ENCODE measurements at regions not wholly inside any gene's neighbourhood (a gene's known extent, or its start where the extent isn't known, plus 50 kb on each side); places are given as distances from the start of the nearest gene placed in this dataset.

DNA sequence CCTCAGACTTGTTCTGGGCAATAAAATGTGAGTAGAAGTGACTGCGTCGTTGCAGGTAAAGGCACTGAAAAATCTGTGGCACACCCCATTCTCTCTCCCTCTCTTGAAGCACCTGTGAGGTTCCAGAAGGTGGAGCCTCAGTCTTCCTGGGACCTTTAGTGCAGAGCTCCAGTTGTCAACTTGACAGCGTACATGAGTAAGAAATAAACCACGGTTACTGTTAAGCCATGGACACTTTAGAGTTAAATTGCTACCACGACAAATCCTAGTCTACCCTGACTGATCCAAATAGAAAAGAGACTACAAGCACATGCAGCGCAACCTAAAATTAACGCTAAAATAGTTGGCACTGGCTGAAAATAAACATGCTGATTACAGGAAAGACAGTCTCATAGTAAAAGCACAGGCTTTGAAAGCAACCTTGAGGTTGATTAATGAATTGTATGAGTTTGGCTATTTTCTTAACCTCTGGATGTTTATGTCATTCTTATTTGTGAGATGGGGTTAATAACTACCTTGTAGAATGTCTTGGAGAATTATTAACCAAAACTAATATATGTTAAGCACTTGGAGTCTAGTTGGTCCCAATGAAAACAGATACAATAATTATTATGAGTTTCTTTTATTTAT lies 93.0 kb upstream of the PLPPR4 start:
- Histone ChIP-seq H3F3A (ENCODE audit: control insufficient read depth, insufficient read depth) (no peaks in the 10 kb centered on the region), H3K4me3 (ENCODE audit: low read length) (no peak overlapping the region), H3K36me3 (ENCODE audit: control insufficient read depth, low read length) (no peaks in the 10 kb centered on the region), H3K9me3 (ENCODE audit: control insufficient read depth, insufficient read depth, low read length) (no peaks in the 10 kb centered on the region), H4K20me1 (ENCODE audit: control insufficient read depth, insufficient read depth, low read depth, low read length) (no peaks in the 10 kb centered on the region), H3K27me3 (ENCODE audit: control insufficient read depth, low read length) (no peaks in the 10 kb centered on the region), H3K79me2 (ENCODE audit: control insufficient read depth, low read length) (no peaks in the 10 kb centered on the region), H3K27ac (ENCODE audit: low read depth, low read length) (no peak overlapping the region), H3K4me1 (ENCODE audit: control insufficient read depth, low read length) (no peaks in the 10 kb centered on the region), H3K4me2 (ENCODE audit: low read length) (no peak overlapping the region), H3K9me2 (replicated peaks; ENCODE audit: control insufficient read depth, low read length) (no peaks in the 10 kb centered on the region)
- TF ChIP-seq EZH2phosphoT487 (IDR thresholded peaks at IDR 0.05; ENCODE audit: borderline replicate concordance, low read length) = no peak
- TF ChIP-seq, protein P1, sequence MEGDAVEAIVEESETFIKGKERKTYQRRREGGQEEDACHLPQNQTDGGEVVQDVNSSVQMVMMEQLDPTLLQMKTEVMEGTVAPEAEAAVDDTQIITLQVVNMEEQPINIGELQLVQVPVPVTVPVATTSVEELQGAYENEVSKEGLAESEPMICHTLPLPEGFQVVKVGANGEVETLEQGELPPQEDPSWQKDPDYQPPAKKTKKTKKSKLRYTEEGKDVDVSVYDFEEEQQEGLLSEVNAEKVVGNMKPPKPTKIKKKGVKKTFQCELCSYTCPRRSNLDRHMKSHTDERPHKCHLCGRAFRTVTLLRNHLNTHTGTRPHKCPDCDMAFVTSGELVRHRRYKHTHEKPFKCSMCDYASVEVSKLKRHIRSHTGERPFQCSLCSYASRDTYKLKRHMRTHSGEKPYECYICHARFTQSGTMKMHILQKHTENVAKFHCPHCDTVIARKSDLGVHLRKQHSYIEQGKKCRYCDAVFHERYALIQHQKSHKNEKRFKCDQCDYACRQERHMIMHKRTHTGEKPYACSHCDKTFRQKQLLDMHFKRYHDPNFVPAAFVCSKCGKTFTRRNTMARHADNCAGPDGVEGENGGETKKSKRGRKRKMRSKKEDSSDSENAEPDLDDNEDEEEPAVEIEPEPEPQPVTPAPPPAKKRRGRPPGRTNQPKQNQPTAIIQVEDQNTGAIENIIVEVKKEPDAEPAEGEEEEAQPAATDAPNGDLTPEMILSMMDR (IDR thresholded peaks at IDR 0.05; ENCODE audit: low read depth, low read length, poor library complexity, severe bottlenecking) = no peak

GRCh38 chr1:99173282-99173681 lies 91.0 kb upstream of the PLPPR4 start:
- Histone ChIP-seq H3K9me3 (ENCODE audit: control insufficient read depth, insufficient read depth, low read length) (no peaks in the 10 kb centered on the region), H3F3A (ENCODE audit: control insufficient read depth, insufficient read depth) (no peaks in the 10 kb centered on the region), H3K4me3 (ENCODE audit: low read length) (no peak overlapping the region), H3K36me3 (ENCODE audit: control insufficient read depth, low read length) (no peaks in the 10 kb centered on the region), H4K20me1 (ENCODE audit: control insufficient read depth, insufficient read depth, low read depth, low read length) (no peaks in the 10 kb centered on the region), H3K9me2 (replicated peaks; ENCODE audit: control insufficient read depth, low read length) (no peaks in the 10 kb centered on the region), H3K27me3 (ENCODE audit: control insufficient read depth, low read length) (no peaks in the 10 kb centered on the region), H3K27ac (ENCODE audit: low read depth, low read length) (no peak overlapping the region), H3K4me2 (ENCODE audit: low read length) (no peak overlapping the region), H3K4me1 (ENCODE audit: control insufficient read depth, low read length) (no peaks in the 10 kb centered on the region), H3K79me2 (ENCODE audit: control insufficient read depth, low read length) (no peaks in the 10 kb centered on the region)
- TF ChIP-seq, protein P1 (IDR thresholded peaks at IDR 0.05; ENCODE audit: low read depth, low read length, poor library complexity, severe bottlenecking) = no peak
- TF ChIP-seq EZH2phosphoT487 (IDR thresholded peaks at IDR 0.05; ENCODE audit: borderline replicate concordance, low read length) = no peak

DNA sequence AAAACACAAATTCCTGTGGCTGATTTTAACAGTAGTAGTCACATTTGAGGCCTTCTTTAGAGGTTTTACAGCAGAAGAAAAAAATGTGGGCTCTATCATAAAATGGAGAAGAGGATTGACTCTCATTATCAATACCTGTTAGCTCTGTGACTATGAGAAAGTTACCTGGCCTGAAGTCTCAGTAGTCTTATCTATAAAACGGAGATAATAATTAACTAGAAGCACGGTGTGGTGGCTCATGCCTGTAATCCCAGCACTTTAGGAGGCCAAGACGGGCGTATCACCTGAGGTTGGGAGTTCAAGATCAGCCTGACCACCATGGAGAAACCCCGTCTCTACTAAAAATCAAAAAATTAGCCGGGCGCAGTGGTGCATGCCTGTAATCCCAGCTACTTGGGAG lies 90.4 kb upstream of the PLPPR4 start:
- no peaks in the 10 kb centered on the region for H3K36me3 ChIP-seq (ENCODE audit: control insufficient read depth, low read length)
- H3F3A ChIP-seq (ENCODE audit: control insufficient read depth, insufficient read depth) = no peaks in the 10 kb centered on the region
- H3K4me3 ChIP-seq (ENCODE audit: low read length) = no peak overlapping the region
- H3K27ac ChIP-seq (ENCODE audit: low read depth, low read length) = no peak overlapping the region
- no peaks in the 10 kb centered on the region for H3K27me3 ChIP-seq (ENCODE audit: control insufficient read depth, low read length)
- no peaks in the 10 kb centered on the region for H3K9me3 ChIP-seq (ENCODE audit: control insufficient read depth, insufficient read depth, low read length)
- H3K9me2 ChIP-seq (replicated peaks; ENCODE audit: control insufficient read depth, low read length) = no peaks in the 10 kb centered on the region
- no peak overlapping the region for H3K4me2 ChIP-seq (ENCODE audit: low read length)
- no peaks in the 10 kb centered on the region for H4K20me1 ChIP-seq (ENCODE audit: control insufficient read depth, insufficient read depth, low read depth, low read length)
- H3K4me1 ChIP-seq (ENCODE audit: control insufficient read depth, low read length) = no peaks in the 10 kb centered on the region
- H3K79me2 ChIP-seq (ENCODE audit: control insufficient read depth, low read length) = no peaks in the 10 kb centered on the region
- TF ChIP-seq EZH2phosphoT487 (IDR thresholded peaks at IDR 0.05; ENCODE audit: borderline replicate concordance, low read length) = no peak
- TF ChIP-seq, protein P1 (IDR thresholded peaks at IDR 0.05; ENCODE audit: low read depth, low read length, poor library complexity, severe bottlenecking) = no peak
